ENCODE measurements at regions not wholly inside any gene's neighbourhood (a gene's known extent, or its start where the extent isn't known, plus 50 kb on each side); places are given as distances from the start of the nearest gene placed in this dataset.
A peak's percentile ranks its signal among the peaks of the same experiment; 100 is the strongest.
"Not testable (repeated sequence)": the region's sequence is repeated elsewhere in the genome, so short reads cannot be mapped to it uniquely, and the experiment has no call there.

GRCh38 chr2:147351784-147352183 lies 493.0 kb upstream of the ACVR2A start:
- DNase-seq: peak in 2 of 3 experiments; percentile 8 to 38

GRCh38 chr2:147348931-147349555 lies 495.8 kb upstream of the ACVR2A start:
- no peak for DNase-seq

- DNase-seq: no peak
These were observed 498.7 kb upstream of the ACVR2A start for GRCh38 chr2:147346142-147346541.

GRCh38 chr2:147345246-147345645 lies 499.6 kb upstream of the ACVR2A start:
- DNase-seq: no peak

- no peak for DNase-seq
These were observed 502.5 kb upstream of the ACVR2A start for GRCh38 chr2:147342329-147342728.

GRCh38 chr2:147331790-147332419 lies 512.9 kb upstream of the ACVR2A start:
- peak in 2 of 3 experiments; percentile 21 to 59 for DNase-seq

- no peak for DNase-seq
These were observed 513.9 kb upstream of the ACVR2A start for GRCh38 chr2:147330925-147331324.

- DNase-seq: no peak
These were observed 517.2 kb upstream of the ACVR2A start for GRCh38 chr2:147327613-147328012.

- no peak for DNase-seq
These were observed 518.8 kb upstream of the ACVR2A start for GRCh38 chr2:147325990-147326389.

GRCh38 chr2:147320146-147320545 lies 524.7 kb upstream of the ACVR2A start:
- no peak for DNase-seq

- no peak for DNase-seq
These were observed 533.8 kb upstream of the ACVR2A start for GRCh38 chr2:147311058-147311430.

GRCh38 chr2:147310335-147311057 lies 534.3 kb upstream of the ACVR2A start:
- no peak for DNase-seq

- DNase-seq: no peak
These were observed 547.0 kb upstream of the ACVR2A start for GRCh38 chr2:147297820-147298219.

GRCh38 chr2:147294825-147295392 lies 549.9 kb upstream of the ACVR2A start:
- no peak for DNase-seq

GRCh38 chr2:147293991-147294824 lies 550.6 kb upstream of the ACVR2A start:
- no peak for DNase-seq

- DNase-seq: no peak
These were observed 556.7 kb upstream of the ACVR2A start for GRCh38 chr2:147288131-147288530.

- peak in 1 of 3 experiments; percentile 1 for DNase-seq
These were observed 568.9 kb upstream of the ACVR2A start for GRCh38 chr2:147275943-147276342.

GRCh38 chr2:147273628-147274027 lies 571.2 kb upstream of the ACVR2A start:
- DNase-seq: no peak

- no peak for DNase-seq
These were observed 571.7 kb upstream of the ACVR2A start for GRCh38 chr2:147273106-147273505.

- not testable (repeated sequence) for DNase-seq
These were observed 575.2 kb upstream of the ACVR2A start for GRCh38 chr2:147269581-147269980.

GRCh38 chr2:147260241-147260640 lies 584.6 kb upstream of the ACVR2A start:
- no peak for DNase-seq

- no peak for DNase-seq
These were observed 589.0 kb upstream of the ACVR2A start for GRCh38 chr2:147255812-147256211.
